GM18861 (cell line): ENCODE measurements at regions not wholly inside any gene's neighbourhood (a gene's known extent, or its start where the extent isn't known, plus 50 kb on each side); places are given as distances from the start of the nearest gene placed in this dataset.

ENCODE experiments used
- ATAC-seq: cut with Tn5 transposase; IDR thresholded peaks from one replicate; pipeline ENCODE4 v1.9.1; 2021; ENCODE audit not compliant: unreplicated experiment

- no peak for ATAC-seq
Measured at GRCh38 chr6:152904678-152905077, 78.2 kb downstream of the FBXO5 start.

- ATAC-seq: no peak
Measured at GRCh38 chr6:152905551-152906299, 77.1 kb downstream of the FBXO5 start.

GRCh38 chr6:152909241-152909640, 73.6 kb downstream of the FBXO5 start:
- ATAC-seq: no peak

GRCh38 chr6:152916035-152916434, 66.8 kb downstream of the FBXO5 start:
- ATAC-seq: no peak

GRCh38 chr6:152918991-152919390, 63.9 kb downstream of the FBXO5 start:
- no peak for ATAC-seq

GRCh38 chr6:152920016-152920415, 62.8 kb downstream of the FBXO5 start:
- no peak for ATAC-seq
